Loucy (cell line): ENCODE measurements at regions not wholly inside any gene's neighbourhood (a gene's known extent, or its start where the extent isn't known, plus 50 kb on each side); places are given as distances from the start of the nearest gene placed in this dataset.

Experiments
- H2AFZ ChIP-seq: fragments of 200-600 bp; sonication (generic); 2 replicates; pipeline ENCODE4 v1.6.0; 2016; ENCODE audit warnings: antibody characterized with exemption, mild to moderate bottlenecking, low read length, moderate library complexity
- H3F3A ChIP-seq: fragments of 200-600 bp; 2 replicates; pipeline ENCODE4 v1.6.0; 2016; ENCODE audit warnings: antibody characterized with exemption, low read depth, mild to moderate bottlenecking
- H3K27me3 ChIP-seq: fragments of 200-600 bp; sonication (generic); 2 replicates; pipeline ENCODE4 v1.6.1; 2014; ENCODE audit warnings: low read length, mild to moderate bottlenecking; ENCODE audit not compliant: insufficient read depth, poor library complexity, severe bottlenecking
- H3K36me3 ChIP-seq: fragments of 200-600 bp; sonication (generic); 2 replicates; pipeline ENCODE4 v1.6.1; 2016; ENCODE audit warnings: low read length; ENCODE audit not compliant: insufficient read depth
- H3K4me1 ChIP-seq: fragments of 200-600 bp; sonication (generic); 2 replicates; pipeline ENCODE4 v1.5.1; 2014; ENCODE audit warnings: low read length, mild to moderate bottlenecking; ENCODE audit not compliant: insufficient read depth, poor library complexity, severe bottlenecking
- H3K4me2 ChIP-seq: fragments of 200-600 bp; sonication (generic); 2 replicates; pipeline ENCODE4 v1.6.0; 2014; ENCODE audit warnings: antibody characterized with exemption, low read length, low read depth, mild to moderate bottlenecking; ENCODE audit not compliant: poor library complexity, severe bottlenecking
- H3K4me3 ChIP-seq: fragments of 200-600 bp; sonication (generic); 2 replicates; pipeline ENCODE4 v1.5.1; 2014; ENCODE audit warnings: low read length, mild to moderate bottlenecking, mixed read lengths; ENCODE audit not compliant: poor library complexity, severe bottlenecking
- H3K79me2 ChIP-seq: fragments of 200-600 bp; sonication (generic); 2 replicates; pipeline ENCODE4 v1.6.1; 2014; ENCODE audit warnings: low read length; ENCODE audit not compliant: insufficient read depth
- H3K9ac ChIP-seq: fragments of 200-600 bp; sonication (generic); 2 replicates; pipeline ENCODE4 v1.6.0; 2014; ENCODE audit warnings: mild to moderate bottlenecking, low read depth, low read length, moderate library complexity; ENCODE audit not compliant: poor library complexity, severe bottlenecking
- H3K9me2 ChIP-seq: fragments of 200-600 bp; sonication (generic); replicated peaks from 2 replicates; pipeline ENCODE4 v1.6.1; 2016; ENCODE audit warnings: low read depth, low read length, mixed read lengths
- H3K9me3 ChIP-seq: fragments of 200-600 bp; sonication (generic); 2 replicates; pipeline ENCODE4 v1.6.1; 2014; ENCODE audit warnings: mild to moderate bottlenecking, antibody characterized with exemption, low read length, low read depth; ENCODE audit not compliant: insufficient read depth
- H4K20me1 ChIP-seq: fragments of 200-600 bp; sonication (generic); 2 replicates; pipeline ENCODE4 v1.6.0; 2014; ENCODE audit warnings: antibody characterized with exemption, low read length, mild to moderate bottlenecking; ENCODE audit not compliant: insufficient read depth, poor library complexity, severe bottlenecking
- CTCF ChIP-seq: fragments of 200-600 bp; sonication (generic); conservative IDR thresholded peaks from 2 replicates; pipeline ENCODE4 v1.5.1; 2014; ENCODE audit warnings: mild to moderate bottlenecking, antibody characterized with exemption, low read length
- EZH2phosphoT487 ChIP-seq: fragments of 200-600 bp; IDR thresholded peaks from 2 replicates; pipeline ENCODE4 v1.6.1; 2018; ENCODE audit warnings: antibody characterized with exemption, mild to moderate bottlenecking, moderate library complexity, borderline replicate concordance

GRCh38 chr7:33760834-33761233 lies 144.5 kb upstream of the BMPER start:
- Histone ChIP-seq H2AFZ (no peak overlapping the region), H3K36me3 (no peaks in the 10 kb centered on the region), H3F3A (no peaks in the 10 kb centered on the region), H3K9me2 (no peaks in the 10 kb centered on the region), H3K9me3 (no peaks in the 10 kb centered on the region), H3K79me2 (no peaks in the 10 kb centered on the region), H3K9ac (no peak overlapping the region), H3K4me2 (no peak overlapping the region), H4K20me1 (no peaks in the 10 kb centered on the region), H3K4me1 (no peaks in the 10 kb centered on the region), H3K27me3 (no peaks in the 10 kb centered on the region), H3K4me3 (no peak overlapping the region)
- TF ChIP-seq CTCF (no peak), EZH2phosphoT487 (no peak)

GRCh38 chr7:33761449-33762080 lies 143.8 kb upstream of the BMPER start:
- Histone ChIP-seq H2AFZ (no peak overlapping the region), H3K9ac (no peak overlapping the region), H3F3A (no peaks in the 10 kb centered on the region), H3K36me3 (no peaks in the 10 kb centered on the region), H3K9me2 (no peaks in the 10 kb centered on the region), H3K79me2 (no peaks in the 10 kb centered on the region), H3K27me3 (no peaks in the 10 kb centered on the region), H3K9me3 (no peaks in the 10 kb centered on the region), H3K4me2 (no peak overlapping the region), H3K4me1 (no peaks in the 10 kb centered on the region), H3K4me3 (no peak overlapping the region), H4K20me1 (no peaks in the 10 kb centered on the region)
- TF ChIP-seq EZH2phosphoT487 = no peak
- TF ChIP-seq CTCF = no peak

GRCh38 chr7:33762151-33762910 lies 143.0 kb upstream of the BMPER start:
- H3K79me2 ChIP-seq = no peaks in the 10 kb centered on the region
- no peaks in the 10 kb centered on the region for H3K9me3 ChIP-seq
- no peaks in the 10 kb centered on the region for H3F3A ChIP-seq
- H3K9ac ChIP-seq = no peak overlapping the region
- TF ChIP-seq EZH2phosphoT487 (no peak), CTCF (no peak)
- no peaks in the 10 kb centered on the region for H3K27me3 ChIP-seq
- H3K4me2 ChIP-seq = no peak overlapping the region
- H3K4me1 ChIP-seq = no peaks in the 10 kb centered on the region
- H2AFZ ChIP-seq = no peak overlapping the region
- no peaks in the 10 kb centered on the region for H3K9me2 ChIP-seq
- H4K20me1 ChIP-seq = no peaks in the 10 kb centered on the region
- no peaks in the 10 kb centered on the region for H3K36me3 ChIP-seq
- H3K4me3 ChIP-seq = no peak overlapping the region
